ENCODE measurements at regions not wholly inside any gene's neighbourhood (a gene's known extent, or its start where the extent isn't known, plus 50 kb on each side); places are given as distances from the start of the nearest gene placed in this dataset.

DNA sequence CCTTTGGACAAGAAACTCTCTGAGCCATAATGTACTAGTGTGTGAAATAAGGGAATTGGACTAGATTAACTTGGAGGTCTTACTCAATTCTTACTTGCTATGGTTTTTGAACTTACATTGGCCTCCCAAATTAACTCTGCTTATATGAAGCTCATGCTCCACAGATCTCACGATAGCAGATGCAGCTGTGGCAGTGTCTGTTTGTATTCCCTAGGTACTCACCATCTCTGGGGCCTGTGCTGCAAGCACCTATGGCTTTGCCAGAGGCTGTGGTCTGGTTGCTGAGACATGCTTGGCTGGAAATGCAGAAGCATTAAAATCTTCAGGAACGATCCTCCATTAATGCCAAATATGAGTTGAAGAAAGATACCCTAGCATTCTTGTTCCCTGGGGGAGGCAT lies 112.8 kb downstream of the MSL3 start:
- Histone ChIP-seq H2BK120ac (ENCODE audit: low read depth, low read length, poor library complexity, severe bottlenecking) (no peak overlapping the region), H3K9me3 (ENCODE audit: control insufficient read depth, low read depth, low read length) (no peaks in the 10 kb centered on the region), H2BK20ac (ENCODE audit: low read depth, low read length, poor library complexity, severe bottlenecking) (no peak overlapping the region), H3K4ac (ENCODE audit: low read depth, low read length) (no peak overlapping the region), H3K27ac (ENCODE audit: insufficient read length, low read depth, low read length) (no peak overlapping the region), H4K5ac (ENCODE audit: insufficient read length, low read depth, low read length) (no peak overlapping the region), H3K79me1 (ENCODE audit: insufficient read depth, low read depth, low read length, poor library complexity, severe bottlenecking) (no peaks in the 10 kb centered on the region), H4K20me1 (ENCODE audit: control insufficient read depth, insufficient read depth, insufficient read length) (no peaks in the 10 kb centered on the region), H3K14ac (ENCODE audit: insufficient read depth, low read length) (no peak overlapping the region), H4K8ac (replicated peaks; ENCODE audit: insufficient read length, low read depth, low read length) (no peak overlapping the region), H3K79me2 (ENCODE audit: insufficient read depth, low read length) (no peaks in the 10 kb centered on the region), H3K18ac (ENCODE audit: insufficient read length, low read depth, low read length) (no peak overlapping the region), H2BK5ac (ENCODE audit: insufficient read length, low read length) (no peak overlapping the region), H4K91ac (ENCODE audit: insufficient read length, low read depth, low read length) (no peak overlapping the region), H3K23me2 (ENCODE audit: insufficient read length, low read depth, low read length, poor library complexity, severe bottlenecking) (no peaks in the 10 kb centered on the region), H3K9ac (ENCODE audit: extremely low read depth, insufficient read length, low read length) (no peak overlapping the region), H3T11ph (ENCODE audit: low read length) (no peak overlapping the region), H3K4me2 (ENCODE audit: insufficient read depth, insufficient read length, low read length) (no peak overlapping the region), H2BK15ac (ENCODE audit: low read depth, low read length) (no peak overlapping the region), H2AK5ac (ENCODE audit: insufficient read length, low read length) (no peak overlapping the region), H2BK12ac (ENCODE audit: insufficient read length, low read depth, low read length) (no peak overlapping the region), H3K27me3 (ENCODE audit: insufficient read depth, low read length) (no peaks in the 10 kb centered on the region), H3K56ac (ENCODE audit: insufficient read length, low read depth, low read length) (no peak overlapping the region), H3K23ac (ENCODE audit: insufficient read length, low read depth, low read length) (no peak overlapping the region), H2AFZ (ENCODE audit: low read length) (no peak overlapping the region), H3K4me1 (ENCODE audit: insufficient read depth, low read length) (no peaks in the 10 kb centered on the region)
- H3K27ac Mint-ChIP-seq = no peak overlapping the region
- H3K27me3 Mint-ChIP-seq (ENCODE audit: low read depth) = no peaks in the 10 kb centered on the region
- DNase-seq = no peak
- TF ChIP-seq, protein P1, sequence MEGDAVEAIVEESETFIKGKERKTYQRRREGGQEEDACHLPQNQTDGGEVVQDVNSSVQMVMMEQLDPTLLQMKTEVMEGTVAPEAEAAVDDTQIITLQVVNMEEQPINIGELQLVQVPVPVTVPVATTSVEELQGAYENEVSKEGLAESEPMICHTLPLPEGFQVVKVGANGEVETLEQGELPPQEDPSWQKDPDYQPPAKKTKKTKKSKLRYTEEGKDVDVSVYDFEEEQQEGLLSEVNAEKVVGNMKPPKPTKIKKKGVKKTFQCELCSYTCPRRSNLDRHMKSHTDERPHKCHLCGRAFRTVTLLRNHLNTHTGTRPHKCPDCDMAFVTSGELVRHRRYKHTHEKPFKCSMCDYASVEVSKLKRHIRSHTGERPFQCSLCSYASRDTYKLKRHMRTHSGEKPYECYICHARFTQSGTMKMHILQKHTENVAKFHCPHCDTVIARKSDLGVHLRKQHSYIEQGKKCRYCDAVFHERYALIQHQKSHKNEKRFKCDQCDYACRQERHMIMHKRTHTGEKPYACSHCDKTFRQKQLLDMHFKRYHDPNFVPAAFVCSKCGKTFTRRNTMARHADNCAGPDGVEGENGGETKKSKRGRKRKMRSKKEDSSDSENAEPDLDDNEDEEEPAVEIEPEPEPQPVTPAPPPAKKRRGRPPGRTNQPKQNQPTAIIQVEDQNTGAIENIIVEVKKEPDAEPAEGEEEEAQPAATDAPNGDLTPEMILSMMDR (conservative IDR thresholded peaks at IDR 0.05) = no peak
- no peaks in the 10 kb centered on the region for H3K36me3 Mint-ChIP-seq (ENCODE audit: insufficient read depth in 1 of 3, low read depth in 3 of 3)
- H3K4me3 Mint-ChIP-seq = no peak overlapping the region
- WGBS (ENCODE audit: extremely low coverage, insufficient read length, low lambda C conversion rate) = no CpG with 5 or more reads among the region's 2 CpGs
- H3K4me1 Mint-ChIP-seq = no peaks in the 10 kb centered on the region
- peaks cover 47 to 50% of the 10 kb centered on the region in 2 experiments for H3K9me3 Mint-ChIP-seq

All from H9 (cell line).